Heart left ventricle (tissue), 13 donors: ENCODE measurements at regions not wholly inside any gene's neighbourhood (a gene's known extent, or its start where the extent isn't known, plus 50 kb on each side); places are given as distances from the start of the nearest gene placed in this dataset.

ENCODE experiments used
- POLR2A ChIP-seq, 2 donors: fragments of 450-650 bp; IDR thresholded peaks; one replicate each; pipeline ENCODE4 v1.6.1; 2017; ENCODE audit warnings: antibody characterized with exemption in 2 of 2, mild to moderate bottlenecking in 2 of 2, moderate library complexity in 2 of 2
- TF ChIP-seq, protein P1 (sequence below), 12 donors: fragments of 200-600 bp; sonication (generic) in 4 of 12; IDR thresholded peaks; one replicate each; pipeline versions ENCODE4 v1.5.0 to v1.8.0; 2018 to 2022; ENCODE audit warnings: antibody characterized with exemption in 12 of 12, mild to moderate bottlenecking in 5 of 12
- donor health status: ischemic (EF 13 %, LVEDD 7.1; RV severe dilation, severe dysfunction).
- donor health status: DM: no; HTN: yes; CAD: no.
- donor health status: DM: no; HTN: no; CAD: no.
- donor health status: ischemic (EF 25% LVEDD 6.9; RV normal size, moderate dysfunction).
- donor health status: ischemic (EF 25% LVEDD 5.7; RV mildly dilated, moderate dysfunction).
- donor health status: ischemic (EF 35%, LVEDD 5.7; RV mildly dilated, moderate dysfunction).
- donor health status: nonischemic (EF 11% LVEDD 7.7; RV severe dilation, severe dysfunction).
- donor health status: DM: yes; HTN: yes; CAD: no.
- donor health status: PGD.
- donor health status: ischemic (EF 29% LVEDD 5.4; RV normal size, mild dysfunction).
- donor health status: nonischemic (EF 23%, LVEDD 6.1; RV moderate dilation, normal function).

DNA sequence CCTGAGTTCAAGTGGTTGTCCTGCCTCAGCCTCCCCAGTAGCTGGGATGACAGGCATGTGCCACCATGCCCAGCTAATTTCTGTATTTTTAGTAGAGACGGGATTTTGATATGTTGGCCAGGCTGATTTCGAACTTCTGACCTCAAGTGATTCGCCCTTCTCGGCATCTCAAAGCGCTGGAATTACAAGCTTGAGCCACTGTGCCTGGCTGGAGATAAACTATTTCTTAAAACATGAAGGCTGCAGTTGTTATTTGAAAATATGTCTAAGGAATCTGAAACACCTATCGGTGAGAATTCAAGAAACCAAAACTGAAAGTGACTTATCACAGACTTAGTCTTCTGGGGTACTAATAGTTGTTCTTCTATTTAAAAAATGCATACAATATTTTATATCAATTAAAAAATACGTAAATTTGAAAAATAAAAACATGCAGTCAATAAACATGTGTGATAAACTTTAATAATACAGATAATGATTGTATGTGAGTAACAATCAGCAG is 176.9 kb upstream of the PRSS58 start:
- no peak for TF ChIP-seq POLR2A (IDR thresholded peaks at IDR 0.05)
- TF ChIP-seq, protein P1, sequence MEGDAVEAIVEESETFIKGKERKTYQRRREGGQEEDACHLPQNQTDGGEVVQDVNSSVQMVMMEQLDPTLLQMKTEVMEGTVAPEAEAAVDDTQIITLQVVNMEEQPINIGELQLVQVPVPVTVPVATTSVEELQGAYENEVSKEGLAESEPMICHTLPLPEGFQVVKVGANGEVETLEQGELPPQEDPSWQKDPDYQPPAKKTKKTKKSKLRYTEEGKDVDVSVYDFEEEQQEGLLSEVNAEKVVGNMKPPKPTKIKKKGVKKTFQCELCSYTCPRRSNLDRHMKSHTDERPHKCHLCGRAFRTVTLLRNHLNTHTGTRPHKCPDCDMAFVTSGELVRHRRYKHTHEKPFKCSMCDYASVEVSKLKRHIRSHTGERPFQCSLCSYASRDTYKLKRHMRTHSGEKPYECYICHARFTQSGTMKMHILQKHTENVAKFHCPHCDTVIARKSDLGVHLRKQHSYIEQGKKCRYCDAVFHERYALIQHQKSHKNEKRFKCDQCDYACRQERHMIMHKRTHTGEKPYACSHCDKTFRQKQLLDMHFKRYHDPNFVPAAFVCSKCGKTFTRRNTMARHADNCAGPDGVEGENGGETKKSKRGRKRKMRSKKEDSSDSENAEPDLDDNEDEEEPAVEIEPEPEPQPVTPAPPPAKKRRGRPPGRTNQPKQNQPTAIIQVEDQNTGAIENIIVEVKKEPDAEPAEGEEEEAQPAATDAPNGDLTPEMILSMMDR (IDR thresholded peaks at IDR 0.05): no peak
